Stimulated activated CD4-positive, alpha-beta T cell treated with anti-CD3 and anti-CD28 coated beads, Interleukin-2, amount 100 ng/mL, for 24 hours (primary cell): ENCODE measurements at regions not wholly inside any gene's neighbourhood (a gene's known extent, or its start where the extent isn't known, plus 50 kb on each side); places are given as distances from the start of the nearest gene placed in this dataset.
"Not testable (repeated sequence)": the region's sequence is repeated elsewhere in the genome, so short reads cannot be mapped to it uniquely, and the experiment has no call there.

Source experiments
- DNase-seq, 2 donors: peaks; one replicate each; pipeline ENCODE4 v3.0.0-alpha.2; 2020

DNA sequence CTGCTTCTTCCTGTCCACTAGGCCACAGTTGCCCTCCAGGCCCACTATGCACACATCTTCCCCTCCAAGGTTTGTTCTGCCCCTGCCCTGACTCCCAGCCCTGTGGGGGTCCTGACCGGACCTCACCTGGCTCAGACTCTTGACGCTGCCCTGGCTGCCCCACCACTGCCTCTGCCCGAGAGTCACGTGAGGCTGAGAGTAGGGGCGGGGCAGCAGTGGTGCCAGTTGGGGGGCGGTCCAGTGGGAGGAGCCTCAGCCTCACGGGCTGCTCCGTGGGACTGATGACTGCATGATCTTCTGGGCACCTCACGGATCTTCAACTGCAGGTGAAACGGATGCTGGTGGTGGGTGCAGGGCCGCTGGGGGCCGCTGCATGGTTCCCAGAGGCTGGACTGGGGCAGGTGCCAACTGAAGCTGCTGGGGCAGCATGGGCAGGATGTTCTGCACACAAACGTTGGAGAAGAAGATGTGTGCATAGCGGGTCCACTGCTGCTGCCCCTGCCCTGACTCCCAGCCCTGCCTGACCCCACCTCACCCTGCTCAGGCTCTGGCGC lies 77.6 kb downstream of the HHIPL2 start:
- DNase-seq = not testable (repeated sequence)

DNA sequence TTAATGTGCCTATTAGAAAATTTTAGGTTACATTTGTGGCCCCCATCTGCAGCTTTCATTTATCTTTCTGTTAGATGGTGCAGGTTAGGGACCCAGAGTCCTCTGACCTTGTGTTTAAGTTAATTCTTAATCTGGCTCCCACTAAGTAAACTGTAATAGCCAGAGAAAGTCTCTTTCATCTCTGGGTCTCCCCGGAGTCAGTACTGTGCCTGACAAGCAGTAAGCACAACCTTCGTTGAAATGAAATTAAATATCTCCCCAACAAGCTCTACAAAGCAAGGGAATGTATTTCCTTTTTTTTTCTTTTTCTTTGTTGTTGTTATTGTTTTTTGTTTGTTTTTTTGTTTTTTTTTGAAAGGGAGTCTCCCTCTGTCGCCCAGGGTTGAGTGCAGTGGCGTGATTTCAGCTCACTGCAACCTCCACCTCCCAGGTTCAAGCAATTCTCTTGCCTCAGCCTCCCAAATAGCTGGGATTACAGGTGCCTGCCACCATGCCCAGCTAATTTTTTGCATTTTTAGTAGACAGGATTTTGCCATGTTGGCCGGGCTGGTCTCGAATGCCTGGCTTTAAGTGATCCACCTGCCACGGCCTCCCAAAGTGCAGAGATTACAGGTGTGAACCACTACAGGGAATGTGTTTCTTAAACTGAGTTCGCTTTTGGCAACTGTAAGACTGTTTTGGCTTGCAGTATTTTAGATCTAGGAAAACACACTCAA lies 81.6 kb downstream of the HHIPL2 start:
- no peak for DNase-seq

GRCh38 chr1:222465211-222466041 lies 82.5 kb downstream of the HHIPL2 start:
- peak; percentile 79 to 81 for DNase-seq

DNA sequence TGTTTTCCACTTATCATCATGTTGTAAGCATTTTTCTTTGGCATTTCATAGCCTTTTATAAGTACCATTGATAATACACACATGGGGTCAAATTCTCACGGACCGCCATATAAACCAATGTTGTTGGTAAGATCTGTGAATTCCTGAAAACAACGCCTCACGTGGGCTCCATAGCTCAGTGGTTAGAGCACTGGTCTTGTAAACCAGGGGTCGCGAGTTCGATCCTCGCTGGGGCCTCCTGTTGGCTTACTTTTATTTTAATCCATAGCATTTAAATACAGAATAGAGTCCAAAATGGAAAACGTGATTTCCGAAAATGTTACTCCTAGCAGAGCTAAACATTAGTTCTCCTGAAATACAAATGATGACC lies 83.1 kb downstream of the HHIPL2 start:
- peak; percentile 77 to 82 for DNase-seq

GRCh38 chr1:222463059-222463730 lies 84.7 kb downstream of the HHIPL2 start:
- DNase-seq = no peak

- no peak for DNase-seq
Observed at GRCh38 chr1:222462601-222463000, 85.3 kb downstream of the HHIPL2 start.

DNA sequence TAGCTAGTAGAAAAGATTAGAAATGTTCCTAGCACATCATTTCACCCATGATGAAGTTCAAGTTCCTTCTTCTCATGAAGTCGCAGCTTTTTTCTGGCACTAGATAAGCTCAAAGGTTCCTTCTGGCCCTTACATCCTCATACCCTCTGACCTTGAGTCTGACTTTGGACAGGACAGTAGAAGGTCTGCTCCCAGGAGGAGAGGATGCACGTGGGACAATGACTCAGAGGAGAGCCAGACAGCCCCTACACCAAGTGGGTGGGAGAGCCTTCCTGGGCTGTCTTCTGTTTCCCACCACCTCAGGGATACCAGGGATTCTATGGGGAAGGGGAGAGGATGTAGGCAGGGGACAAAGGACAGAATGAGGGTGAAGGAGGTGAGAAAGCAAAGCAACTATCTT lies 86.0 kb downstream of the HHIPL2 start:
- DNase-seq = no peak

GRCh38 chr1:222459652-222460051 lies 88.3 kb downstream of the HHIPL2 start:
- DNase-seq = no peak

DNA sequence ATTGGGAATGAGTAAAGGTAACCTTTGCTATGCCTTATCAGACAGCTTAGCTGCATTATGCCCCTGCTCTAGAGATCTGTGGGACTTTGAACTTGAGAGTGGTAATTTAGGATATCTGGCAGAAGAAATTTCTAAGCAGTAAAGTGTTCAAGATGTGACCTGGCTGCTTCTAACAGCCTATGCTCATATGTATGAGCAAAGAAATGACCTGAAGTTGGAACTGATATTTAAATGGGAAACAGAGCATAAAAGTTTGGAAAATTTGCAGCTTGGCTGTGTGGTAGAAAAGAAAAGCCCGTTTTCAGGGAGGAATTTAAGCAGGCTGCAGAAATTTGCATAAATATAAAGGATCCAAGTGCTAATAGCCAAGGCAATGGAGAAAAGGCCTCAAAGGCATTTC lies 90.4 kb downstream of the HHIPL2 start:
- DNase-seq = no peak

GRCh38 chr1:222457084-222457483 lies 90.8 kb downstream of the HHIPL2 start:
- DNase-seq = no peak

DNA sequence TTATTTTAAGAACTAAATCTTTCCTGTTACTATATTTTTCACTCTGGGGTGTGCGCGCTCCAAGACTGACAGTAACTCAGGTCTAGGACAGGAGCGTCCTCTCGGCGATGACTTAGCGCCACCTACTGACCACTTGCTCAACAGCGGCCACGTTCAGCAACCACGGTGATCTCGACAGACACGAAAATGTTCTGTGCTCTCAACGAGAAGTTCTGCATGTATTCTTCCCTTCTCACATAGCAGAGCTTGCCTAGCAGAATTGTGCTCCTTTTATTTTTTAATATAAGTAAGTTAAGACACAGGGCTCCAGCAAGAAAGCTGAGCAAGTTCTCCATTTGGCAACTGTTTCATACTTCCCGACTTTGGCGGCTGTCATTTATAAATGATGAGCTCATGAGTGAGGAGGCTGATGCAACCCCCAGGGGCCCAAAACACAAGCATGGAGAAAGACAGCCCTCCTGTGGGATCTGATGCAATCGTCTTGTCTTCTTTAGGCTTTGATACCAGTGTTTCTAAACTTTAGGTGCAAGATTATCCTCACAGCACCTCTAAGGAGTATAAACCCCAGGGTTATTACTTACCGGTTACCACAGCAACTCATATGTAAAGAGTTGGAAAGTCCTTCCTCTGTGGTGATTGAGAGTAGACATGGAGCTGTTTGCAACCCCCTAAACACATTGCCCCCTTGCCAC lies 92.6 kb downstream of the HHIPL2 start:
- peak; percentile 85 to 87 for DNase-seq

GRCh38 chr1:222454782-222455181 lies 93.1 kb downstream of the HHIPL2 start:
- DNase-seq = no peak

GRCh38 chr1:222454186-222454585 lies 93.7 kb downstream of the HHIPL2 start:
- no peak for DNase-seq

- no peak for DNase-seq
Observed at GRCh38 chr1:222452031-222452430, 95.9 kb downstream of the HHIPL2 start.

GRCh38 chr1:222443566-222443965 lies 104.3 kb downstream of the HHIPL2 start:
- no peak for DNase-seq

- no peak for DNase-seq
Observed at GRCh38 chr1:222441066-222441465, 106.8 kb downstream of the HHIPL2 start.

DNA sequence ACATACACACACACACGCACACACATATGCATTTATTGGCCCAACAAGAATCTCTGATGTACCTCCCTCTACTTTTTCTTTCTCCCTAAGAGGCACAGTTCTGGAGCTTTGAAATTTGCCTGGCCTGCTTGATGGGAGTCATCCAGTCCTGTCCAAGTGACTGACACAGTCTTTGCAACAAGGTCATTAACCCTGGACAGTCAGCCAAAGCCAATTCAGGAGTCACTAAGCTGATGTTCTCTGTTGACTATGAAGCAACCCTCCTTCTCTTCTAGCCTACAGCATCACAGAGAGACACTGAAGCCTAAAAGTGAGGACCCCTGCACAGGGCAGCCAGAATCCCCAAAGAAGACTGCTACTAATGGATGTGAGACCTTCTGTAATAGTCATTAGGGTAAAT lies 123.1 kb downstream of the HHIPL2 start:
- DNase-seq = no peak

DNA sequence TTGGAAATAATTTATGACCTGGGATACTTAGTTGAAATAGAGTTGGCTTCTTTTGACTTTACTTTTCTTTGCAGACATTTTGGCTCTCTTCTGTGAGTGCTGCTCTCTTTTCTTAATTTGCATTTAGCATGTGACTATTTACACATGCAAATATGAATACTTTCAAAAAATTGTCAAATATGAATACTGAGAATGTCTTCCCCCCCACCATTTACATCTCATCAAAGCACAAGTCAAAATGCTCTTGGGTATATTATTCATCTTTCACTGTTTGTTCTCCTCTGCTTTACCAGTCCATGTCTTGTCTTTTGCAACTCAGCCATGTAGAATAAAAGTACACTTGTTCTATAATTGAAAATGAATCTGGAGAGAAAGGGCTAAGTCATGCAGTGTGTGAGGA lies 126.5 kb downstream of the HHIPL2 start:
- no peak for DNase-seq

DNA sequence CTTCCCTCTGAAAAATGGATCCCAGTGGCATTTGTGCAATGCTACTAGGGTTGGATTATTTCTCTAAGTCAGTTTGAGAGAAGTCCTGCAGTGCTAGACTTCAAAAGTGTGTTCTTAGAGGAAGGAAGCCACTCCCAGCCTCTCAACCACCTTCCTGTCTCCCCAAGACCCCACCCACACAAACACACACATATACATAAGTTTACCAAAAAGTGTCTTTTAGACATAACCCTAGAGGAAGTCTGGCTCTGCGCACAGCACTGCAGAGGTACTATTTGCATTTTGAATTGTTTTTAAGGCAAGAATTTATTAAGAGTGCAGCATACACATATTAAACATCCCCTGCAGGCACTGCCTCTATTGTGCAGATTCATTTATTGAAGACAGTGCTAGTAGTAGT lies 127.3 kb downstream of the HHIPL2 start:
- DNase-seq = no peak

GRCh38 chr1:222418654-222419053 lies 129.2 kb downstream of the HHIPL2 start:
- no peak for DNase-seq

DNA sequence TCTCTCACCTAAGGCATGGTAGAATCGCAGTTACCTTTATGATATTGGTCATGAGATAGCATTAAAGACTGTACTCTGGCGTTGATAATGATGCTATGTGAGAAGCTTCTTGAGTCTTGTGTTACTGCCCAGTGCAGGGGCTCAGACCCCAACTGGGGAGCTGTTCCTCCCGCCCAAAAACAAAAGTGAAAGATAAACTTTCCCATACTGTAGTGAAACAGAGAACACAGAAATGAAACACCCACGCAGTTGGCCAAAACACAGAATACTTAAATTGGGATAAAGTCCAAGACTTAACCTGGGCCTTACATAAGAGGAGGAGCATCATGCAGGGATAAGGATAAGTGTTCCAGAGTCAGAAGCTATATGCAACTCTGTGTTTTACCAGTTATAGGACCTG lies 130.6 kb downstream of the HHIPL2 start:
- DNase-seq = no peak

- DNase-seq = peak; percentile 34 to 52
Observed at GRCh38 chr1:222416001-222416791, 131.7 kb downstream of the HHIPL2 start.
